T-cell (primary cell): ENCODE measurements at regions not wholly inside any gene's neighbourhood (a gene's known extent, or its start where the extent isn't known, plus 50 kb on each side); places are given as distances from the start of the nearest gene placed in this dataset.
"Not testable (repeated sequence)": the region's sequence is repeated elsewhere in the genome, so short reads cannot be mapped to it uniquely, and the experiment has no call there.

Experiments used
- ATAC-seq, 4 experiments: fragments of 200-7000 bp in 3 of 4; fragments of 150-1000 bp in 1 of 4; cut with Tn5 transposase; replicated peaks in 1 of 4; 1 replicate in 3 of 4; 2 replicates in 1 of 4; pipeline ENCODE4 v1.10.0; 2021; ENCODE audit warnings: moderate library complexity in 3 of 4, mild to moderate bottlenecking in 2 of 4, moderate number of reproducible peaks in 1 of 4
- CTCF ChIA-PET, 2 donors: fragments of 300-600 bp; sonication (Branson Sonifier 250); formaldehyde crosslinking; loops; one replicate each; lab custom pipeline; 2022; ENCODE audit warnings: antibody characterized with exemption in 2 of 2; lab: Charles Lee
- POLR2A ChIA-PET, 2 donors: fragments of 300-600 bp; sonication (Branson Sonifier 250); formaldehyde crosslinking; loops; one replicate each; lab custom pipeline; 2022; ENCODE audit warnings: antibody characterized with exemption in 2 of 2; lab: Charles Lee
- DNase-seq, 35 experiments: peaks; one replicate each; pipeline versions ENCODE4 v3.0.0 to v3.0.0-alpha.2; 2013 to 2023
- H3K27ac ChIP-seq: one replicate; pipeline ENCODE4 v1.5.1; 2013; ENCODE audit warnings: low read length
- H3K27me3 ChIP-seq, 2 experiments: replicated peaks in 1 of 2; 1 replicate in 1 of 2; 2 replicates in 1 of 2; pipeline versions ENCODE4 v1.6.1 to v1.7.0; 2013; ENCODE audit warnings: low read length in 1 of 2, mixed read lengths in 1 of 2; ENCODE audit not compliant: control insufficient read depth in 2 of 2, insufficient read depth in 2 of 2; ENCODE audit errors: extremely low read depth in 1 of 2
- H3K36me3 ChIP-seq, 2 donors: 1 replicate in 1 of 2; 2 replicates in 1 of 2; pipeline versions ENCODE4 v1.6.1 to v1.7.0; 2013; ENCODE audit warnings: low read length in 1 of 2; ENCODE audit not compliant: control insufficient read depth in 2 of 2, insufficient read depth in 1 of 2; ENCODE audit errors: extremely low read depth in 1 of 2
- H3K4me1 ChIP-seq, 2 experiments: 1 replicate in 1 of 2; 2 replicates in 1 of 2; pipeline versions ENCODE4 v1.6.1 to v1.7.0; 2013; ENCODE audit warnings: low read length in 2 of 2, mixed read lengths in 1 of 2; ENCODE audit not compliant: insufficient read depth in 2 of 2, control insufficient read depth in 1 of 2; ENCODE audit errors: extremely low read depth in 1 of 2
- H3K4me3 ChIP-seq, 2 donors: 1 replicate in 1 of 2; 2 replicates in 1 of 2; pipeline versions ENCODE4 v1.5.1 to v1.7.0; 2013; ENCODE audit warnings: mild to moderate bottlenecking in 2 of 2, low read length in 1 of 2, moderate library complexity in 1 of 2; ENCODE audit not compliant: control insufficient read depth in 1 of 2; ENCODE audit errors: extremely low read depth in 1 of 2
- H3K9me3 ChIP-seq: 2 replicates; pipeline ENCODE4 v1.7.0; 2013
- H3K27ac Mint-ChIP-seq, 2 donors: one replicate each; pipeline ENCODE4 v1.8.0; 2020 to 2021; ENCODE audit warnings: mild to moderate bottlenecking in 2 of 2, mixed read lengths in 2 of 2
- H3K27me3 Mint-ChIP-seq, 2 donors: one replicate each; pipeline ENCODE4 v1.8.0; 2021 to 2022; ENCODE audit warnings: mixed read lengths in 2 of 2
- H3K36me3 Mint-ChIP-seq: one replicate; pipeline ENCODE4 v1.8.0; 2021; ENCODE audit warnings: mixed read lengths
- H3K4me1 Mint-ChIP-seq, 3 donors: one replicate each; pipeline ENCODE4 v1.8.0; 2020 to 2022; ENCODE audit warnings: mixed read lengths in 3 of 3, mild to moderate bottlenecking in 1 of 3
- H3K4me3 Mint-ChIP-seq, 3 donors: one replicate each; pipeline ENCODE4 v1.8.0; 2020 to 2022; ENCODE audit warnings: mild to moderate bottlenecking in 3 of 3, mixed read lengths in 3 of 3, moderate library complexity in 3 of 3
- H3K9me3 Mint-ChIP-seq, 3 donors: one replicate each; pipeline ENCODE4 v1.8.0; 2020 to 2022; ENCODE audit warnings: mixed read lengths in 3 of 3
- WGBS: methylation state at CpG from one replicate; pipeline ENCODE4 v1.1.5; 2013; ENCODE audit warnings: missing lambda C conversion rate; ENCODE audit not compliant: insufficient coverage; 5-methylcytosine and 5-hydroxymethylcytosine counted together

- Mint-ChIP-seq H3K4me1 (no peaks in the 10 kb centered on the region), H3K27ac (no peak overlapping the region), H3K4me3 (no peak overlapping the region), H3K36me3 (peaks cover 12% of the 10 kb centered on the region), H3K27me3 (no peaks in the 10 kb centered on the region), H3K9me3 (peaks cover 0 to 3% (median 3%) of the 10 kb centered on the region in 3 donors)
- H3K4me1 ChIP-seq: no peaks in the 10 kb centered on the region
- ATAC-seq: no peak
- no peaks in the 10 kb centered on the region for H3K27me3 ChIP-seq
- H3K4me3 ChIP-seq: no peak overlapping the region
- ChIA-PET POLR2A (interaction anchor here in 1 of 2 donors (0.6 kb wide), 1 partner anchor 730 kb away, joined by 3 read pairs; no protein-coding TSS in a partner anchor), CTCF (interaction anchor here in 1 of 2 donors (0.6 to 1.8 kb wide), 2 partner anchors 31 to 324 kb away, joined by 4 to 7 read pairs; no protein-coding TSS in a partner anchor)
- H3K36me3 ChIP-seq: no peaks in the 10 kb centered on the region
- no peak overlapping the region for H3K27ac ChIP-seq
- H3K9me3 ChIP-seq: no peaks in the 10 kb centered on the region
- no CpG with 5 or more reads among the region's 2 CpGs for WGBS
- no peak for DNase-seq
These were observed 116.3 kb downstream of the TANC2 start for GRCh38 chr17:63082273-63082861.

GRCh38 chr17:63082952-63083351 lies 116.9 kb downstream of the TANC2 start:
- no peak overlapping the region for H3K4me3 Mint-ChIP-seq
- ATAC-seq (no peak), DNase-seq (no peak)
- no peaks in the 10 kb centered on the region for H3K27me3 ChIP-seq
- CTCF ChIA-PET: interaction anchor here in 1 of 2 donors (0.6 to 1.8 kb wide), 2 partner anchors 32 to 324 kb away, joined by 4 to 7 read pairs; no protein-coding TSS in a partner anchor
- no peaks in the 10 kb centered on the region for H3K9me3 ChIP-seq
- H3K27me3 Mint-ChIP-seq: no peaks in the 10 kb centered on the region
- no peaks in the 10 kb centered on the region for H3K36me3 ChIP-seq
- no peaks in the 10 kb centered on the region for H3K4me1 ChIP-seq
- no peak overlapping the region for H3K27ac ChIP-seq
- H3K27ac Mint-ChIP-seq: no peak overlapping the region
- peaks cover 0 to 3% (median 3%) of the 10 kb centered on the region in 3 donors for H3K9me3 Mint-ChIP-seq
- no peaks in the 10 kb centered on the region for H3K4me1 Mint-ChIP-seq
- no peak overlapping the region for H3K4me3 ChIP-seq
- POLR2A ChIA-PET: no interaction called here
- WGBS: 100% methylated on average over 1 of the region's 1 CpG
- H3K36me3 Mint-ChIP-seq: peaks cover 13% of the 10 kb centered on the region

- Histone ChIP-seq H3K27me3 (no peaks in the 10 kb centered on the region), H3K4me1 (no peaks in the 10 kb centered on the region), H3K36me3 (no peaks in the 10 kb centered on the region), H3K4me3 (no peak overlapping the region), H3K9me3 (no peaks in the 10 kb centered on the region), H3K27ac (no peak overlapping the region)
- Mint-ChIP-seq H3K9me3 (peaks cover 0 to 3% (median 3%) of the 10 kb centered on the region in 3 donors), H3K36me3 (peaks cover 19% of the 10 kb centered on the region), H3K27ac (no peak overlapping the region), H3K4me3 (no peak overlapping the region), H3K4me1 (no peaks in the 10 kb centered on the region), H3K27me3 (no peaks in the 10 kb centered on the region)
- DNase-seq (no peak), ATAC-seq (no peak)
- CTCF ChIA-PET: no interaction called here
- POLR2A ChIA-PET: no interaction called here
- WGBS: 92% methylated on average over 8 of the region's 9 CpGs
These were observed 120.6 kb downstream of the TANC2 start for GRCh38 chr17:63086483-63087185.

DNA sequence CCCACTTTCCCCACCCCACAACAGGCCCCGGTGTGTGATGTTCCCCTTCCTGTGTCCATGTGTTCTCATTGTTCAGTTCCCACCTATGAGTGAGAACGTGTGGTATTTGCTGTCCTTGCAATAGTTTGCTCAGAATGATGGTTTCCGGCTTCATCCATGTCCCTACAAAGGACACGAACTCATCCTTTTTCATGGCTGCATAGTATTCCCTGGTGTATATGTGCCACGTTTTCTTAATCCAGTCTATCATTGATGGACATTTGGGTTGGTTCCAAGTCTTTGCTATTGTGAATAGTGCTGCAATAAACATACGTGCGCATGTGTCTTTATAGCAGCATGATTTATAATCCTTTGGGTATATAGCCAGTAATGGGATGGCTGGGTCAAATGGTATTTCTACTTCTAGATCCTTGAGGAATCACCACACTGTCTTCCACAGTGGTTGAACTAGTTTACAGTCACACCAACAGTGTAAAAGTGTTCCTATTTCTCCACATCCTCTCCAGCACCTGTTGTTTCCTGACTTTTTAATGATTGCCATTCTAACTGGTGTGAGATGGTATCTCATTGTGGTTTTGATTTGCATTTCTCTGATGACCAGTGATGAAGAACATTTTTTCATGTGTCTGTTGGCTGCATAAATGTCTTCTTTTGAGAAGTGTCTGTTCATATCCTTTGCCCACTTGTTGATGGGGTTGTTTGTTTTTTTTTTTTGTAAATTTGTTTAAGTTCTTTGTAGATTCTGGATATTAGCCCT lies 124.5 kb downstream of the TANC2 start:
- H3K4me1 Mint-ChIP-seq: not testable (repeated sequence)
- 100% methylated on average over 3 of the region's 7 CpGs for WGBS

DNA sequence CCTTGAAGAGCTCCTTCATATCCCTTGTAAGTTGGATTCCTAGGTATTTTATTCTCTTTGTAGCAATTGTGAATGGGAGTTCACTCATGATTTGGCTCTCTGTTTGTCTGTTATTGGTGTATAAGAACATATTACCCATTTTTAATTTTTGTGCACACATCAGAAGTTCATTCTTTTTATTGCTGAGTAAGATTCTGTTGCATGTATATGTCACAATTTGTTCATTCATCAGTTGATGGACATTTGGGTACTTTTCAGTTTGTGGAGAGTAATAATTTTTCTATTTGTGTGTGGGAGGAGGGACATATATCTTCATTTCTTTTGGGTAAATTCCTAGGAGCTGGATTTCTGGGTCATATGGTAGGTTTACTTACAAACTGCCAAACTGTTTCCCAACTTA lies 125.9 kb downstream of the TANC2 start:
- not testable (repeated sequence) for H3K9me3 Mint-ChIP-seq

More for the DNA sequence above, 124.5 kb downstream of the TANC2 start:
- ATAC-seq, DNase-seq, H3K27me3 ChIP-seq, H3K27ac Mint-ChIP-seq, POLR2A ChIA-PET, H3K4me3 ChIP-seq, H3K4me1 ChIP-seq, H3K27ac ChIP-seq, H3K4me3 Mint-ChIP-seq, H3K36me3 ChIP-seq, H3K9me3 Mint-ChIP-seq, CTCF ChIA-PET, H3K9me3 ChIP-seq, H3K27me3 Mint-ChIP-seq: not testable (repeated sequence)
- peaks cover 22% of the 10 kb centered on the region for H3K36me3 Mint-ChIP-seq

GRCh38 chr17:63094631-63095030 lies 128.6 kb downstream of the TANC2 start:
- POLR2A ChIA-PET: interaction anchor here in 1 of 2 donors (0.6 kb wide), 1 partner anchor 486 kb away, joined by 5 read pairs; no protein-coding TSS in a partner anchor
- ATAC-seq (no peak), DNase-seq (no peak)
- H3K4me3 ChIP-seq: no peak overlapping the region
- Mint-ChIP-seq H3K36me3 (peaks cover 17% of the 10 kb centered on the region), H3K9me3 (no peaks in the 10 kb centered on the region), H3K4me3 (no peak overlapping the region), H3K27me3 (no peaks in the 10 kb centered on the region), H3K4me1 (peaks cover 0 to 6% (median 1%) of the 10 kb centered on the region in 3 donors), H3K27ac (no peak overlapping the region)
- H3K4me1 ChIP-seq: no peaks in the 10 kb centered on the region
- H3K27ac ChIP-seq: no peak overlapping the region
- no peaks in the 10 kb centered on the region for H3K27me3 ChIP-seq
- CTCF ChIA-PET: no interaction called here
- no CpG with 5 or more reads among the region's 3 CpGs for whole genome bisulfite sequencing
- H3K36me3 ChIP-seq: no peaks in the 10 kb centered on the region
- no peaks in the 10 kb centered on the region for H3K9me3 ChIP-seq

More for the DNA sequence above, 125.9 kb downstream of the TANC2 start:
- H3K4me3 ChIP-seq, H3K4me1 ChIP-seq, H3K4me1 Mint-ChIP-seq, H3K36me3 ChIP-seq, H3K27me3 ChIP-seq, ATAC-seq, DNase-seq, H3K27ac Mint-ChIP-seq, H3K27ac ChIP-seq, POLR2A ChIA-PET, CTCF ChIA-PET, H3K9me3 ChIP-seq, H3K4me3 Mint-ChIP-seq, H3K27me3 Mint-ChIP-seq: not testable (repeated sequence)
- H3K36me3 Mint-ChIP-seq: peaks cover 15% of the 10 kb centered on the region
